ENCODE measurements at regions not wholly inside any gene's neighbourhood (a gene's known extent, or its start where the extent isn't known, plus 50 kb on each side); places are given as distances from the start of the nearest gene placed in this dataset.
"Not testable (repeated sequence)": the region's sequence is repeated elsewhere in the genome, so short reads cannot be mapped to it uniquely, and the experiment has no call there.

GRCh38 chr3:82165266-82165665, 403.8 kb upstream of the GBE1 start:
- Histone ChIP-seq H3K79me2 (no peaks in the 10 kb centered on the region), H3K27ac (no peak overlapping the region), H3K4me3 (ENCODE audit: low read depth, low read length) (no peak overlapping the region), H3K27me3 (ENCODE audit: control insufficient read depth, insufficient read depth, low read length) (no peaks in the 10 kb centered on the region), H3K4me2 (ENCODE audit: low read length) (no peak overlapping the region), H3K9me3 (ENCODE audit: control insufficient read depth, low read length) (no peaks in the 10 kb centered on the region), H2AFZ (no peak overlapping the region), H3K9ac (no peak overlapping the region), H3K36me3 (ENCODE audit: control insufficient read depth, insufficient read depth, low read length) (no peaks in the 10 kb centered on the region), H3K4me1 (no peaks in the 10 kb centered on the region)
- TF ChIP-seq, protein P1, sequence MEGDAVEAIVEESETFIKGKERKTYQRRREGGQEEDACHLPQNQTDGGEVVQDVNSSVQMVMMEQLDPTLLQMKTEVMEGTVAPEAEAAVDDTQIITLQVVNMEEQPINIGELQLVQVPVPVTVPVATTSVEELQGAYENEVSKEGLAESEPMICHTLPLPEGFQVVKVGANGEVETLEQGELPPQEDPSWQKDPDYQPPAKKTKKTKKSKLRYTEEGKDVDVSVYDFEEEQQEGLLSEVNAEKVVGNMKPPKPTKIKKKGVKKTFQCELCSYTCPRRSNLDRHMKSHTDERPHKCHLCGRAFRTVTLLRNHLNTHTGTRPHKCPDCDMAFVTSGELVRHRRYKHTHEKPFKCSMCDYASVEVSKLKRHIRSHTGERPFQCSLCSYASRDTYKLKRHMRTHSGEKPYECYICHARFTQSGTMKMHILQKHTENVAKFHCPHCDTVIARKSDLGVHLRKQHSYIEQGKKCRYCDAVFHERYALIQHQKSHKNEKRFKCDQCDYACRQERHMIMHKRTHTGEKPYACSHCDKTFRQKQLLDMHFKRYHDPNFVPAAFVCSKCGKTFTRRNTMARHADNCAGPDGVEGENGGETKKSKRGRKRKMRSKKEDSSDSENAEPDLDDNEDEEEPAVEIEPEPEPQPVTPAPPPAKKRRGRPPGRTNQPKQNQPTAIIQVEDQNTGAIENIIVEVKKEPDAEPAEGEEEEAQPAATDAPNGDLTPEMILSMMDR (IDR thresholded peaks at IDR 0.05) = no peak

DNA sequence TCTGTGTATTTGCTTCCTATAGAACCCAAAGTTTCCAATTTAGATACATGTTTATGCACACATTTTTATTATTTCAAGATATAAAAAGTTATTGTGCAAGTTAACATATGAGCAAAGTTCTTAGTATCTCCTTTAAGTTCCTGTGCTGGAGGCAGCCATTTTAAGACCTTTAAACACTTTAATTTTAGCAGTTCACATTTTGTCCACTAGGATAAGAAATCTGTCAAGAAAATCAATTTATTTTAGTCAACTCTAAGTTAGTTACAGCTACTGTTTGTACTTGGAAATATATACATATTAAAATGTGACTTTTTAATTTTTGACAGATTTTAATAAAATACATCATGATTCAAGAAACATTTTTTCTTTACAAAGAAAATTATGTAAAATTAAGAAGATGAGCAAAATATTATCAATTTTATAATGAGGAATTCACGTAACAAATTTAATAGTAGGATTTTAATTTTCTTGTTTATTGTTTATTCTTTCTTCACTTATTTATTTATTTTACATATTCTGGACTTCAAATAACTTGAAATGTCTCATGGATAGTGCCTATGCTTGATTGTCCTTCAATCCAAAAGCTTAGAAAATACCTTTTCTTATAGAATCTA, 402.6 kb upstream of the GBE1 start:
- Histone ChIP-seq H2AFZ (no peak overlapping the region), H3K79me2 (no peaks in the 10 kb centered on the region), H3K27me3 (ENCODE audit: control insufficient read depth, insufficient read depth, low read length) (no peaks in the 10 kb centered on the region), H3K4me3 (ENCODE audit: low read depth, low read length) (no peak overlapping the region), H3K27ac (no peak overlapping the region), H3K4me2 (ENCODE audit: low read length) (no peak overlapping the region), H3K9me3 (ENCODE audit: control insufficient read depth, low read length) (no peaks in the 10 kb centered on the region), H3K4me1 (no peaks in the 10 kb centered on the region), H3K9ac (no peak overlapping the region), H3K36me3 (ENCODE audit: control insufficient read depth, insufficient read depth, low read length) (no peaks in the 10 kb centered on the region)
- TF ChIP-seq, protein P1 (IDR thresholded peaks at IDR 0.05) = no peak

DNA sequence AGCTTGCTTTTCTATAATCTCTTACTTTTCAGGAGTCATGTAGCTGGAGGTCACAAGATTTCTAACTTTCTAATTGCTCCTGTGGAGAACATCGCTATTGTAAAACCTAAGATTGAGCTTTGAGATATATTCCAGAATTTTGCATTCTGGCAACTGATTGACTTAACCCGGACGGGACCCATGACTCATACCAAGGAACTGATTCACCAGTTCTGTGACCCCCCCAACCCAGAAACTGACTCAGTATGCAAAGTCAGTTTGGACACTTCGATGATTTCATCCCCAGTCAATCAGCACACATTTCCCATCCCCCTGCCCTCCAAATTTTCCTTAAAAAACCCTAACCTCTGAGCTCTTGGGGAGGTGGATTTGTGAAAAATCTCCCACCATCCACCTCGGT, 396.5 kb upstream of the GBE1 start:
- no peaks in the 10 kb centered on the region for H3K9me3 ChIP-seq (ENCODE audit: control insufficient read depth, low read length)
- no peak overlapping the region for H3K9ac ChIP-seq
- H3K4me1 ChIP-seq = no peaks in the 10 kb centered on the region
- TF ChIP-seq, protein P1 (IDR thresholded peaks at IDR 0.05) = no peak
- no peaks in the 10 kb centered on the region for H3K36me3 ChIP-seq (ENCODE audit: control insufficient read depth, insufficient read depth, low read length)
- H3K4me2 ChIP-seq (ENCODE audit: low read length) = no peak overlapping the region
- no peak overlapping the region for H3K4me3 ChIP-seq (ENCODE audit: low read depth, low read length)
- no peaks in the 10 kb centered on the region for H3K27me3 ChIP-seq (ENCODE audit: control insufficient read depth, insufficient read depth, low read length)
- no peaks in the 10 kb centered on the region for H3K79me2 ChIP-seq
- no peak overlapping the region for H2AFZ ChIP-seq
- no peak overlapping the region for H3K27ac ChIP-seq

DNA sequence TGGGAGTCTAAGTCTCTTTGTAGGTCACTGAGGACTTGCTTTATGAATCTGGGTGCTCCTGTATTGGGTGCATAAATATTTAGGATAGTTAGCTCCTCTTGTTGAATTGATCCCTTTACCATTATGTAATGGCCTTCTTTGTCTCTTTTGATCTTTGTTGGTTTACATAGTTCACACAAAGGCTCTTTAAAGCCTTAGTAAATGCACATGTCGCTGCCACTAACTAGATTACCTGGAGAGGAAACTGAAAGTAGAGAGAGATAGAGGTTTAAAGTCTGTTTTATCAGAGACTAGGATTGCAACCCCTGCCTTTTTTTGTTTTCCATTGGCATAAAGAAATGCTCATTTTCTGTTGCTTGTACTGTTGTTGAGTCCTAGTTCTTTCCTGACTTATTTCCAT, 392.4 kb upstream of the GBE1 start:
- H3K9ac ChIP-seq; H3K4me3 ChIP-seq (ENCODE audit: low read depth, low read length); H3K27ac ChIP-seq; H3K27me3 ChIP-seq (ENCODE audit: control insufficient read depth, insufficient read depth, low read length); H2AFZ ChIP-seq; H3K9me3 ChIP-seq (ENCODE audit: control insufficient read depth, low read length); H3K4me2 ChIP-seq (ENCODE audit: low read length); H3K36me3 ChIP-seq (ENCODE audit: control insufficient read depth, insufficient read depth, low read length); H3K4me1 ChIP-seq; H3K79me2 ChIP-seq: not testable (repeated sequence)

DNA sequence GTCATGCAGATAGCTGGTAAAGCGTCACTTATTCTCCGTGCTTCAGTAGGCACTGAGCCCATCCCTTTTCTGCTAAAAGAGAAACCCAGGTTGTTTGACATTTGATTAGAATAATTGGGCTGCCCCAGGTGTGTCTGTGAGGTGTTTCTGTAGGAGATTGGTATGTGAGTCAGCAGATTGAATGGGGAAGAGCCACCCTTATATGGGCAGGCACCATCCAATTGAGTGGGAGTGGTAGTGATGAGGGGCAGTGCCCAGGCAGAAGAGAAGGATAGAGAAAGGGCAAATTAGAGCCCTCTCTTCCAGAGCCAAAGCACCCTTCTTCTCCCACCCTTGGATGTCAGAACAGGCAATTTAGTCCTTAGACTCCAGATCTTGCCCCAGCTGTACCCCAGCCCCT, 384.3 kb upstream of the GBE1 start:
- H3K4me3 ChIP-seq (ENCODE audit: low read depth, low read length) = no peak overlapping the region
- H3K9ac ChIP-seq = no peak overlapping the region

More for the DNA sequence above, 384.3 kb upstream of the GBE1 start:
- Histone ChIP-seq H2AFZ (no peak overlapping the region), H3K4me2 (ENCODE audit: low read length) (no peak overlapping the region), H3K36me3 (ENCODE audit: control insufficient read depth, insufficient read depth, low read length) (no peaks in the 10 kb centered on the region), H3K27ac (no peak overlapping the region), H3K27me3 (ENCODE audit: control insufficient read depth, insufficient read depth, low read length) (no peaks in the 10 kb centered on the region), H3K4me1 (no peaks in the 10 kb centered on the region), H3K9me3 (ENCODE audit: control insufficient read depth, low read length) (no peaks in the 10 kb centered on the region), H3K79me2 (no peaks in the 10 kb centered on the region)
- TF ChIP-seq, protein P1 (IDR thresholded peaks at IDR 0.05) = no peak
